CD4-positive, CD25-positive, alpha-beta regulatory T cell (primary cell): ENCODE measurements at regions not wholly inside any gene's neighbourhood (a gene's known extent, or its start where the extent isn't known, plus 50 kb on each side); places are given as distances from the start of the nearest gene placed in this dataset.
A peak's percentile ranks its signal among the peaks of the same experiment; 100 is the strongest.

Experiments
- ATAC-seq, 2 donors: fragments of 150-1000 bp; cut with Tn5 transposase; one replicate each; pipeline ENCODE4 v1.10.0; 2021; ENCODE audit warnings: low read depth in 2 of 2, moderate number of reproducible peaks in 2 of 2, moderate library complexity in 1 of 2
- DNase-seq, 3 donors: peaks; one replicate each; pipeline versions ENCODE4 v3.0.0 to v3.0.0-alpha.2; 2012 to 2022; ENCODE audit warnings: mixed read lengths in 1 of 3
- H3K27ac ChIP-seq: one replicate; pipeline ENCODE4 v1.7.0; 2013; ENCODE audit warnings: mild to moderate bottlenecking, low read length; ENCODE audit not compliant: insufficient read depth, poor library complexity, severe bottlenecking
- H3K27me3 ChIP-seq: one replicate; pipeline ENCODE4 v1.7.0; 2013; ENCODE audit warnings: low read length; ENCODE audit not compliant: control insufficient read depth, insufficient read depth
- H3K36me3 ChIP-seq: one replicate; pipeline ENCODE4 v1.7.0; 2013; ENCODE audit warnings: mild to moderate bottlenecking, low read length, moderate library complexity; ENCODE audit not compliant: control insufficient read depth, insufficient read depth
- H3K4me1 ChIP-seq: 2 replicates; pipeline ENCODE4 v1.7.0; 2013; ENCODE audit warnings: mild to moderate bottlenecking, low read length; ENCODE audit not compliant: insufficient read depth, control insufficient read depth, poor library complexity, severe bottlenecking
- H3K4me3 ChIP-seq: one replicate; pipeline ENCODE4 v1.7.0; 2013; ENCODE audit warnings: low read depth, mild to moderate bottlenecking, low read length, moderate library complexity
- H3K9me3 ChIP-seq, 2 experiments: 1 replicate in 1 of 2; 2 replicates in 1 of 2; pipeline ENCODE4 v1.7.0; 2013; ENCODE audit warnings: low read length in 2 of 2, mild to moderate bottlenecking in 1 of 2, moderate library complexity in 1 of 2; ENCODE audit not compliant: control insufficient read depth in 2 of 2
- H3K27ac Mint-ChIP-seq, 3 donors: one replicate each; pipeline ENCODE4 v1.8.0; 2020 to 2022; ENCODE audit warnings: mild to moderate bottlenecking in 3 of 3, mixed read lengths in 3 of 3, moderate library complexity in 2 of 3
- H3K27me3 Mint-ChIP-seq: one replicate; pipeline ENCODE4 v1.8.0; 2022; ENCODE audit warnings: mild to moderate bottlenecking, mixed read lengths
- H3K36me3 Mint-ChIP-seq: one replicate; pipeline ENCODE4 v1.8.0; 2020; ENCODE audit warnings: mixed read lengths
- H3K4me1 Mint-ChIP-seq, 4 donors: one replicate each; pipeline ENCODE4 v1.8.0; 2020 to 2022; ENCODE audit warnings: mixed read lengths in 4 of 4, mild to moderate bottlenecking in 1 of 4
- H3K4me3 Mint-ChIP-seq, 4 donors: one replicate each; pipeline ENCODE4 v1.8.0; 2020 to 2022; ENCODE audit warnings: mild to moderate bottlenecking in 4 of 4, mixed read lengths in 4 of 4, moderate library complexity in 3 of 4
- H3K9me3 Mint-ChIP-seq, 7 donors: one replicate each; pipeline ENCODE4 v1.8.0; 2020 to 2022; ENCODE audit warnings: mixed read lengths in 7 of 7, mild to moderate bottlenecking in 3 of 7, moderate library complexity in 2 of 7

DNA sequence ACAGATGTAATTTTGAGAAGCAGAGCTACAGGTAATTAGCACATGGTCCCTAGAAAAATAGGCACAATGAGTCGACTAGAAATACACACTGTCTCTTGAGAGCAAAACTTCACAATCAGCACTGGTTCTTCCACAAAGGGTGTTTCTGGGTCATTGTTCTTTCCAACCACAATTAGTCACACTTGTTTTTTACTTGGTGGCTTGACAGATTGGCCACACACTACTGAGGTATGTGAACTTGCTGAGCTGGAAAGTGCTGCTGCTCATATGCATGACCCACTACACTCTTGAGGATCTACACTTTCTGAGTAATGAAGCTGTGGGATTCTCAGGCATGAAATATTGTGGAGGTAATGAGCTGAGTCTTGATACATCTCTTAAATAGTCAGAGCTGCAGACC lies 347.7 kb downstream of the BCKDHB start:
- no peak overlapping the region for H3K27ac Mint-ChIP-seq
- peaks cover 0 to 2% (median 0%) of the 10 kb centered on the region in 7 donors for H3K9me3 Mint-ChIP-seq
- Histone ChIP-seq H3K4me1 (no peaks in the 10 kb centered on the region), H3K36me3 (no peaks in the 10 kb centered on the region), H3K4me3 (no peak overlapping the region), H3K27ac (no peak overlapping the region), H3K9me3 (no peaks in the 10 kb centered on the region), H3K27me3 (no peaks in the 10 kb centered on the region)
- no peaks in the 10 kb centered on the region for H3K36me3 Mint-ChIP-seq
- H3K27me3 Mint-ChIP-seq: no peaks in the 10 kb centered on the region
- DNase-seq (peak in 1 of 3 donors; percentile 1), ATAC-seq (peak in 1 of 2 donors; percentile 18)
- H3K4me1 Mint-ChIP-seq: no peaks in the 10 kb centered on the region
- no peak overlapping the region for H3K4me3 Mint-ChIP-seq

DNA sequence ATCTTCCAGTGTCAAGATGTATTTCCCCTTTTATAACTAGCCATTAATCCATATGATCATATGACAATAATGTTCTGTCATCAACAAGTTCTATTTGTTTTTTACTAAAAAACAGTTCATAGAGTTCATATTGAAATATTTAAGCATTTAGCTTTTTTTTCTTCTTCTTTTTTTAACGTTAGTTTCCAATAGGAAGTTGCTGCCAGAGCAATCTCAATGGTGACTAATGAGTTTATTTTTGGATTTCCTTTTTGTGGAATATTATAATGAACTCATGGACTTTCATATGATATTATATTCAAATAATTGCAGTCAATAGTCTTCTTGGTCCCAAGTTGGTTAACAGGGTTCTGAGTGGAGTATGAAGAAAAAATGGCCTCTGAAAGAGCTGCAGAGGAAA lies 343.3 kb downstream of the BCKDHB start:
- Mint-ChIP-seq H3K4me3 (no peak overlapping the region), H3K27me3 (no peaks in the 10 kb centered on the region), H3K27ac (no peak overlapping the region), H3K36me3 (no peaks in the 10 kb centered on the region), H3K9me3 (peaks cover 0 to 2% (median 0%) of the 10 kb centered on the region in 7 donors), H3K4me1 (no peaks in the 10 kb centered on the region)
- H3K9me3 ChIP-seq: no peaks in the 10 kb centered on the region
- no peaks in the 10 kb centered on the region for H3K27me3 ChIP-seq
- ATAC-seq (no peak), DNase-seq (no peak)
- no peaks in the 10 kb centered on the region for H3K4me1 ChIP-seq
- H3K36me3 ChIP-seq: no peaks in the 10 kb centered on the region
- no peak overlapping the region for H3K27ac ChIP-seq
- no peak overlapping the region for H3K4me3 ChIP-seq

DNA sequence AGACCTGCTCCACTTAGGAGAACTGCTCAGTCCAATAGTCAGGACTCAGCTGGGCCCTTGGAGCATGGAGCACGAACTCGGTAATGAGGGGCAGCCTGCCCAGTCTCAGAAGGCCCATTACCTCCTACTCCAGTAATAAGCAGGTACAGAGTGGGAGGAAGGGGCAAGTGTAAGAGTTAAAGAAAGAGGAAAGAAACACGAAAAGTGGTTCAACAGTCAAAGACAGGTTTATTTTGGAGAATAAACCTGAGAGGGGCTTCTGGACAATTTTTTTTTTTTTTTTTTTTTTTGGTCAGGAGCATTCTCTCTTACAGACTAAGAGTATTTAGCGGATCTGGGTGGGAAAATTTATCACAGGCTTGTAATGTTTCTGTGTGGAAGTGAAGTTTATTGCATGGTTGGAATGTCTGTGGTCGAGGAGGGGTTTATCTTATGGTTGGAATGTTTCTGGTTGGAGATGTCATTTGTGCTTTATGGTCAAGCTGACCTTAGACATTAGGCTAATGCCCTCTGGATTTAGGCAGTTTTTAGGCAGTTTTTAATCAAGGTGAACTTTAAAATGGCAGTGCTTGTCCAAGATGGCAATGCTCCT lies 340.1 kb downstream of the BCKDHB start:
- Histone ChIP-seq H3K9me3 (no peaks in the 10 kb centered on the region), H3K27ac (no peak overlapping the region), H3K36me3 (no peaks in the 10 kb centered on the region), H3K27me3 (no peaks in the 10 kb centered on the region), H3K4me3 (no peak overlapping the region), H3K4me1 (no peaks in the 10 kb centered on the region)
- Mint-ChIP-seq H3K27ac (no peak overlapping the region), H3K36me3 (no peaks in the 10 kb centered on the region), H3K27me3 (no peaks in the 10 kb centered on the region), H3K4me3 (no peak overlapping the region), H3K4me1 (no peaks in the 10 kb centered on the region), H3K9me3 (peaks cover 0 to 1% (median 0%) of the 10 kb centered on the region in 7 donors)
- no peak for DNase-seq
- no peak for ATAC-seq

DNA sequence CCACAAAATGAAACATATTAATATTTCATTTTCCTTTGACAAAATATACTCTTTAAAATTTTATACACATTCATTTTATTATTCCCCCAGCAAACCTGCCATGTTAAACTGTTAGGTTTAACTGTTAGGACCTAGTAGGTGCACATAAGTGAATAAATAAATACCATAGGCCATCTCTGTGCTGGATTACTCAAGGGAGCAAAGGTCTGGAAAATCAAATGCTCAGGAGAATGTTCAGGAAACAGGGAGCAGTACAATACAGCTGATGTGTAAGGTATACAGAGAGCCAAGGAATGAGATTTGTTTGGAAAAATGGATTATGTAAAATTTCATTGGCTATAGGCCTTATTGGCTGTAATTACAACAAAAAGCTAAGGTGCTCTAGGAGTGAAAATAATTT lies 339.3 kb downstream of the BCKDHB start:
- Mint-ChIP-seq H3K27me3 (no peaks in the 10 kb centered on the region), H3K4me3 (no peak overlapping the region), H3K36me3 (no peaks in the 10 kb centered on the region), H3K9me3 (peaks cover 0 to 1% (median 0%) of the 10 kb centered on the region in 7 donors), H3K4me1 (no peaks in the 10 kb centered on the region), H3K27ac (no peak overlapping the region)
- H3K27ac ChIP-seq: no peak overlapping the region
- H3K9me3 ChIP-seq: no peaks in the 10 kb centered on the region
- no peaks in the 10 kb centered on the region for H3K27me3 ChIP-seq
- H3K36me3 ChIP-seq: no peaks in the 10 kb centered on the region
- DNase-seq: no peak
- H3K4me1 ChIP-seq: no peaks in the 10 kb centered on the region
- no peak overlapping the region for H3K4me3 ChIP-seq
- no peak for ATAC-seq

DNA sequence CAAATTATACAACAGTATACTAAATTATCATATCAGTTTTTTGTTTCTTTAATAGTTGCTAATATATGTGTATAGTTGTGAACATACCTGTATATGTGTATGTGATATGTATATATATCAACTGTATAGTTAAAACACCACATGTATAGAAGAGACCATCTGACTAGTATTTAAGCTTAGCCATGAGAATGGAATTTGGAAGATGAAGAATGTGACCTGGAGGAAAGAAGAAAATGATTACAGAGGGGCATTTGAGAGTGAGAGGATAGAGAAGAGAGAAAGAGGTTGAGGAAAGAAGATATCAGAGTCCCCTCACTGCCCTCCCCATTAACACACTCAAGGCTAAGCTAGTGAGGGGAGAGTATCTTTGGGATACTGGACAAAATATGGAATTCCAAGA lies 335.9 kb downstream of the BCKDHB start:
- no peaks in the 10 kb centered on the region for H3K36me3 ChIP-seq
- no peaks in the 10 kb centered on the region for H3K27me3 ChIP-seq
- no peaks in the 10 kb centered on the region for H3K4me1 ChIP-seq
- Mint-ChIP-seq H3K27ac (no peak overlapping the region), H3K4me1 (no peaks in the 10 kb centered on the region), H3K9me3 (peaks cover 0 to 1% (median 0%) of the 10 kb centered on the region in 7 donors), H3K4me3 (no peak overlapping the region), H3K36me3 (no peaks in the 10 kb centered on the region), H3K27me3 (no peaks in the 10 kb centered on the region)
- H3K4me3 ChIP-seq: no peak overlapping the region
- DNase-seq: no peak
- H3K9me3 ChIP-seq: no peaks in the 10 kb centered on the region
- no peak overlapping the region for H3K27ac ChIP-seq
- no peak for ATAC-seq

DNA sequence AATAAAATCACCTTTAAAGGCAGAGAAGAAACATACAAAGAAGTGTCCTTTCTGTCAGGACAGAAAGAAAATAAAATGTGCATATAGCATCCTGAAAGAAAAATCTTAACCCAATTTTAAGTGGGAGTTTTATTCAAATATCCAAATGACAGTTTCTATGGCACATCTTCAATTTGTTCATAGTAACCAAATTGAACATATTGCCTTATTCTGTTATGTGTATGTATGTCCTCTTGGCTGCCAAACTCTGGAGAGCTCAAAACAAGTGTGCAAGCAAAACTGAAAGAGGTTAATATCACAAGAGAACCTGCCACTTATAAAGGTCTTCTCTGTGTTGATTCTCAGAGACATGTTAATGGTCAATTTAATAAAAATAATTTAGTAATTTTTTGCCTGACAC lies 334.7 kb downstream of the BCKDHB start:
- Histone ChIP-seq H3K27ac (no peak overlapping the region), H3K4me3 (no peak overlapping the region), H3K27me3 (no peaks in the 10 kb centered on the region), H3K4me1 (no peaks in the 10 kb centered on the region), H3K36me3 (no peaks in the 10 kb centered on the region), H3K9me3 (no peaks in the 10 kb centered on the region)
- Mint-ChIP-seq H3K36me3 (no peaks in the 10 kb centered on the region), H3K27ac (no peak overlapping the region), H3K27me3 (no peaks in the 10 kb centered on the region), H3K4me3 (no peak overlapping the region), H3K4me1 (no peaks in the 10 kb centered on the region), H3K9me3 (peaks cover 0 to 4% (median 0%) of the 10 kb centered on the region in 7 donors)
- DNase-seq: no peak
- no peak for ATAC-seq

DNA sequence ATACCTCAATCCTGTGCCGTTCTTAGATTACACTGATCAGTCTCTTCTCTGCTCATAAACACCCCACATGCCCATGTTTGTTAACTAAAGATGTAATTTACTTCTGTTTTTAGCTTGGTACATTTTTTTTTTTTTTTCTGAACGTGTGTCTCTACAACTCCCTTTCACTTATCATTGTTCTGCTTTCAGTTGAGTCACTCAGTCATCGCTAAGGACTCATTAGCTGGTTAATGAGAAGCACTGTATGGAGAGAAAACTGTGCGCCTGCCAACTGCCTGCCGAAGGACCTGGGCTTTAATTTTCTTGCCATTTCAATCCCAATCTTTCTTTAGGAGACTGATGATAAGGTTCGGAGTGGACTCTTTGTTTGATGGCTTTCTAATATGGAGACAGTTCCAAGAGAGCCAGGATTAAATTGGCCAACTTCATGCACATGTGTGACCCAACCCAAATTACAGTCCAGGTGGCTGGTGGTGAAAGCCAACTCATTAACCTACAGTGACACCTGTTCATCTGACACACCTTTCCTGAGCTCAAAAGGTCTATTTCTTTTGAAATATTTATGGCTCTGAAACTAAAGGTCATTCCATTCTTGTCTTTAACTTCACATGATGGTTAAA lies 334.1 kb downstream of the BCKDHB start:
- H3K36me3 Mint-ChIP-seq: no peaks in the 10 kb centered on the region

More for the DNA sequence above, 334.1 kb downstream of the BCKDHB start:
- no peaks in the 10 kb centered on the region for H3K27me3 ChIP-seq
- H3K4me1 ChIP-seq: no peaks in the 10 kb centered on the region
- ATAC-seq: no peak
- no peak for DNase-seq
- no peaks in the 10 kb centered on the region for H3K36me3 ChIP-seq
- H3K4me3 ChIP-seq: no peak overlapping the region
- peaks cover 0 to 4% (median 0%) of the 10 kb centered on the region in 7 donors for H3K9me3 Mint-ChIP-seq
- no peaks in the 10 kb centered on the region for H3K27me3 Mint-ChIP-seq
- H3K27ac Mint-ChIP-seq: no peak overlapping the region
- H3K4me3 Mint-ChIP-seq: no peak overlapping the region
- no peaks in the 10 kb centered on the region for H3K9me3 ChIP-seq
- no peaks in the 10 kb centered on the region for H3K4me1 Mint-ChIP-seq
- H3K27ac ChIP-seq: no peak overlapping the region
